ENCODE measurements at regions not wholly inside any gene's neighbourhood (a gene's known extent, or its start where the extent isn't known, plus 50 kb on each side); places are given as distances from the start of the nearest gene placed in this dataset.

DNA sequence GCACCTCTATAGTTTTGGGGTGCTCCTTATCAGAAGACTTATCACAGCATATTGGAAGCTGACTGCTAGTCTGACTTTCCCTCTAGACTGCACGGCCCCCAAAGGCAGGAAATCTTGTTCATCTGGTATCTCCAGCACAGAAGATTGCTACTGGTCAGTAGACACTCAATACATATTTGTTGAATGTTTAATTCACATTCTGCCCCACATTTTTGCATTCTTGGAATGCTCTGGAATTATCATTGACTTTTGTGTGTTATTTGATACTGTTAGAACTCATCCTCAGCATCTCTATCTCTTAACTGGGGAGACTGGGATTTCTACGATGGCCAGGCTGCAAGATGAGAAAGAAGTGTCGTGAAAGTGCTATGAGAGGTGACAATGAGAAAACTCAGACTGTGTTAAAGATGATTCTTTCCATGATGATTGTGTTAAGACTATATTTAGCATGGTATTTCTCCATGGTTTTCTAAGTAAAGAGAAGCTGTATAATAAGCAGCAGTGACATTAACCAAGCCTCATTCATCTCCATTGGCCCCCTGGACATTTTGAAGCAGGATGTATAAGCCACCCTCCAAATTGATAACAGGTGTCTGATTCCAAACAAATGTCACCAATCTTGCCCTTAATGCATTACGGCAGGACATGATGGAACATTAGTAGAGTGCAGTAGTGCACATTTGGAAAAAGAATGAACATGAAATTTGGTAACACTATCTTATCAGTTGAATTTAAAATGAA, 440.9 kb downstream of the RFC3 start:
- ChIA-PET CTCF (no interaction called here), POLR2A (ENCODE audit: unreplicated experiment) (no interaction called here)
- WGBS, 2 experiments (ENCODE audit: extremely low coverage in 2 of 2, insufficient read length in 1 of 2), result no CpG with 5 or more reads among the region's 4 CpGs
- H4K5ac ChIP-seq (ENCODE audit: low read depth, low read length), result no peak overlapping the region
- H3K27ac ChIP-seq (ENCODE audit: insufficient read depth, low read length), result no peak overlapping the region
- H3K79me1 ChIP-seq (ENCODE audit: low read depth in 1 of 2, low read length in 2 of 2), result no peaks in the 10 kb centered on the region
- BruUV-seq (replicated peaks), result no TSS peak
- H3K4ac ChIP-seq (ENCODE audit: low read depth, low read length), result no peak overlapping the region
- no peaks in the 10 kb centered on the region for H3K4me1 ChIP-seq (ENCODE audit: control insufficient read depth, insufficient read depth, low read length)
- no peak overlapping the region for H2AK5ac ChIP-seq (ENCODE audit: low read depth, low read length)
- H2AFZ ChIP-seq (replicated peaks; ENCODE audit: low read length, poor library complexity), result no peak overlapping the region
- no peak overlapping the region for H2BK5ac ChIP-seq (ENCODE audit: low read depth, low read length, poor library complexity, severe bottlenecking)
- H3K23ac ChIP-seq (ENCODE audit: low read depth, low read length), result no peak overlapping the region
- no peak overlapping the region for H3K4me2 ChIP-seq (ENCODE audit: low read depth, low read length)
- no peak overlapping the region for H4K91ac ChIP-seq (ENCODE audit: insufficient read depth, low read depth, low read length)
- H3K4me3 ChIP-seq (ENCODE audit: insufficient read depth, low read depth, low read length), result no peak overlapping the region
- no peaks in the 10 kb centered on the region for H3K9me1 ChIP-seq (ENCODE audit: insufficient read depth, low read length)
- H4K8ac ChIP-seq (ENCODE audit: low read depth in 2 of 2, low read length in 2 of 2), result no peak overlapping the region
- DNase-seq (no peak), ATAC-seq (ENCODE audit: low read depth) (0 out of 2 replicates have a peak, but pooled peaks have one; percentile 21)
- no peaks in the 10 kb centered on the region for H3K36me3 ChIP-seq (ENCODE audit: control insufficient read depth, insufficient read depth, low read length)
- no peak overlapping the region for H2AK9ac ChIP-seq (replicated peaks; ENCODE audit: low read depth, low read length, poor library complexity)
- no peak overlapping the region for H2BK15ac ChIP-seq (ENCODE audit: low read depth, low read length)
- H3K9me3 ChIP-seq (ENCODE audit: control insufficient read depth, insufficient read depth, low read length), result no peaks in the 10 kb centered on the region; the same call in 1 of the 2 replicates
- TF ChIP-seq SMC3 (IDR thresholded peaks at IDR 0.05; ENCODE audit: low read depth, low read length), result no peak
- TF ChIP-seq MAZ (IDR thresholded peaks at IDR 0.05; ENCODE audit: borderline replicate concordance, low read depth, low read length), result no peak
- no peak for TF ChIP-seq RAD21 (IDR thresholded peaks at IDR 0.05; ENCODE audit: low read length)
- H3K27me3 ChIP-seq (ENCODE audit: control insufficient read depth, insufficient read depth, low read length), result no peaks in the 10 kb centered on the region
- dilution Hi-C loops (cut with HindIII; ENCODE audit: low sequenced_read_pairs, unreplicated experiment), result no loop called here
- no peak overlapping the region for H2BK20ac ChIP-seq (ENCODE audit: low read depth, low read length)
- H4K20me1 ChIP-seq (ENCODE audit: insufficient read depth, low read length), result no peaks in the 10 kb centered on the region
- H2BK120ac ChIP-seq (ENCODE audit: low read depth, low read length), result no peak overlapping the region
- H3K18ac ChIP-seq (ENCODE audit: low read depth, low read length), result no peak overlapping the region
- intact Hi-C loops (cut with micrococcal nuclease), result no loop called here
- in situ Hi-C loops (cut with MboI; ENCODE audit: low sequenced_read_pairs), result no loop called here
- no peak overlapping the region for H3K56ac ChIP-seq (ENCODE audit: extremely low read depth, insufficient read depth, low read length)
- no peak overlapping the region for H3K9ac ChIP-seq (ENCODE audit: low read depth, low read length)
- no peak overlapping the region for H3K14ac ChIP-seq (replicated peaks; ENCODE audit: low read depth, low read length)

Measured in IMR-90 (cell line).